Colonic mucosa (tissue), 4 donors: ENCODE measurements at regions not wholly inside any gene's neighbourhood (a gene's known extent, or its start where the extent isn't known, plus 50 kb on each side); places are given as distances from the start of the nearest gene placed in this dataset.

Experiments used
- DNase-seq: peaks from one replicate; pipeline ENCODE4 v3.0.0-alpha.2; 2020
- H3K27ac ChIP-seq: fragments of 200-600 bp; one replicate; pipeline ENCODE4 v1.8.0; 2021
- H3K27me3 ChIP-seq: fragments of 200-600 bp; one replicate; pipeline ENCODE4 v1.8.0; 2021
- H3K36me3 ChIP-seq: fragments of 200-600 bp; one replicate; pipeline ENCODE4 v1.8.0; 2021
- H3K4me1 ChIP-seq: fragments of 200-600 bp; one replicate; pipeline ENCODE4 v1.8.0; 2021; ENCODE audit warnings: mild to moderate bottlenecking
- H3K4me3 ChIP-seq: fragments of 200-600 bp; one replicate; pipeline ENCODE4 v1.8.0; 2021
- H3K9ac ChIP-seq, 2 donors: one replicate each; pipeline ENCODE4 v1.7.0; 2013; ENCODE audit warnings: control low read depth in 2 of 2, low read depth in 2 of 2, low read length in 2 of 2
- H3K9me3 ChIP-seq: fragments of 200-600 bp; one replicate; pipeline ENCODE4 v1.8.0; 2021
- CTCF ChIP-seq: fragments of 200-600 bp; IDR thresholded peaks from one replicate; pipeline ENCODE4 v1.8.0; 2022; ENCODE audit warnings: antibody characterized with exemption, mild to moderate bottlenecking
- intact Hi-C: fragments of 100-400 bp; cut with DNase I; formaldehyde crosslinking; loops from one replicate; pipeline ENCODE4 v1.14.1; 2022
- donor health status: healthy.
- donor health status: DM: no; HTN: no; CAD: no.
- donor health status: DM: no; HTN: no; CAD: no.

GRCh38 chr6:126614642-126615504, 275.0 kb downstream of the CENPW start:
- Histone ChIP-seq H3K27me3 (no peaks in the 10 kb centered on the region), H3K9ac (no peak overlapping the region), H3K4me3 (no peak overlapping the region), H3K9me3 (no peaks in the 10 kb centered on the region), H3K36me3 (no peaks in the 10 kb centered on the region), H3K27ac (no peak overlapping the region), H3K4me1 (no peaks in the 10 kb centered on the region)
- no peak for TF ChIP-seq CTCF
- DNase-seq, result peak; percentile 38
- intact Hi-C loops, result no loop called here

- no peak for DNase-seq
- H3K4me3 ChIP-seq, result no peak overlapping the region
- intact Hi-C loops, result no loop called here
Observed at GRCh38 chr6:126616866-126617265, 277.0 kb downstream of the CENPW start.

GRCh38 chr6:126618639-126619343, 278.9 kb downstream of the CENPW start:
- no peak for TF ChIP-seq CTCF
- Histone ChIP-seq H3K36me3 (no peaks in the 10 kb centered on the region), H3K27me3 (no peaks in the 10 kb centered on the region), H3K4me1 (no peaks in the 10 kb centered on the region), H3K9me3 (no peaks in the 10 kb centered on the region), H3K4me3 (no peak overlapping the region), H3K9ac (no peak overlapping the region), H3K27ac (no peak overlapping the region)
- peak; percentile 48 for DNase-seq
- intact Hi-C loops, result no loop called here

More at GRCh38 chr6:126616866-126617265, 277.0 kb downstream of the CENPW start:
- no peak for TF ChIP-seq CTCF
- Histone ChIP-seq H3K9ac (no peak overlapping the region), H3K27me3 (no peaks in the 10 kb centered on the region), H3K9me3 (no peaks in the 10 kb centered on the region), H3K36me3 (no peaks in the 10 kb centered on the region), H3K4me1 (no peaks in the 10 kb centered on the region), H3K27ac (no peak overlapping the region)

- H3K4me3 ChIP-seq, result no peak overlapping the region
- DNase-seq, result no peak
- no peaks in the 10 kb centered on the region for H3K27me3 ChIP-seq
- no peak overlapping the region for H3K9ac ChIP-seq
- no peak overlapping the region for H3K27ac ChIP-seq
- intact Hi-C loops, result no loop called here
- H3K4me1 ChIP-seq, result no peaks in the 10 kb centered on the region
- H3K9me3 ChIP-seq, result no peaks in the 10 kb centered on the region
- H3K36me3 ChIP-seq, result no peaks in the 10 kb centered on the region
- TF ChIP-seq CTCF, result no peak
Observed at GRCh38 chr6:126620719-126621118, 280.8 kb downstream of the CENPW start.

GRCh38 chr6:126625019-126625418, 285.1 kb downstream of the CENPW start:
- H3K9ac ChIP-seq, result no peak overlapping the region
- H3K36me3 ChIP-seq, result no peaks in the 10 kb centered on the region
- no peaks in the 10 kb centered on the region for H3K27me3 ChIP-seq
- H3K9me3 ChIP-seq, result no peaks in the 10 kb centered on the region
- H3K4me3 ChIP-seq, result no peak overlapping the region
- intact Hi-C loops, result no loop called here
- TF ChIP-seq CTCF, result no peak
- DNase-seq, result no peak
- no peaks in the 10 kb centered on the region for H3K4me1 ChIP-seq
- no peak overlapping the region for H3K27ac ChIP-seq
